ENCODE measurements at regions not wholly inside any gene's neighbourhood (a gene's known extent, or its start where the extent isn't known, plus 50 kb on each side); places are given as distances from the start of the nearest gene placed in this dataset.

GRCh38 chr2:204436230-204436629, 109.0 kb upstream of the PARD3B start:
- H3K9me3 ChIP-seq (ENCODE audit: control insufficient read depth in 1 of 2, insufficient read depth in 1 of 2, low read depth in 1 of 2, low read length in 2 of 2), result peaks cover 0 to 4% of the 10 kb centered on the region in 2 experiments; a peak in 1 of 4 replicates
- no peak for ATAC-seq
- H3K79me2 ChIP-seq (ENCODE audit: insufficient read depth, low read length), result no peaks in the 10 kb centered on the region
- no peak overlapping the region for H2AFZ ChIP-seq (ENCODE audit: low read depth, low read length, poor library complexity, severe bottlenecking)
- BruUV-seq (replicated peaks), result no TSS peak
- RAD21 ChIA-PET (ENCODE audit: low non-redundant PET in 1 of 2, low total read pairs in 2 of 2, uncharacterized antibody in 2 of 2, unreplicated experiment in 2 of 2), result no interaction called here
- POLR2A ChIA-PET, result no interaction called here
- no peaks in the 10 kb centered on the region for H3K9me2 ChIP-seq (ENCODE audit: insufficient read depth)
- H3K4me1 ChIP-seq (ENCODE audit: control insufficient read depth in 1 of 2, insufficient read depth in 2 of 2, low read length in 2 of 2), result no peaks in the 10 kb centered on the region
- H3K27ac ChIP-seq (ENCODE audit: low read depth, low read length), result no peak overlapping the region
- no peak overlapping the region for H3K4me3 ChIP-seq (replicated peaks in 1 of 2; ENCODE audit: low read depth in 1 of 2, low read length in 2 of 2)
- H3K9ac ChIP-seq (ENCODE audit: low read length), result no peak overlapping the region
- H4K20me1 ChIP-seq (ENCODE audit: insufficient read depth), result no peaks in the 10 kb centered on the region
- H3K36me3 ChIP-seq (ENCODE audit: control insufficient read depth in 1 of 2, insufficient read depth in 2 of 2, low read length in 2 of 2), result no peaks in the 10 kb centered on the region
- H3K4me2 ChIP-seq (ENCODE audit: low read length), result no peak overlapping the region
- no peaks in the 10 kb centered on the region for H3K27me3 ChIP-seq (ENCODE audit: insufficient read depth, low read length)
- no peak for DNase-seq (ENCODE audit: low read depth, low spot score)
- TF ChIP-seq SRF (IDR thresholded peaks at IDR 0.05; ENCODE audit: low read depth), result no peak
- TF ChIP-seq FOSL1 (IDR thresholded peaks at IDR 0.05; ENCODE audit: low read depth), result no peak
- no peak for TF ChIP-seq SP1 (IDR thresholded peaks at IDR 0.05; ENCODE audit: low read depth)
- TF ChIP-seq EGR1 (IDR thresholded peaks at IDR 0.05; ENCODE audit: low read depth), result no peak
- TF ChIP-seq ATF3 (IDR thresholded peaks at IDR 0.05), result no peak
- TF ChIP-seq MAX (IDR thresholded peaks at IDR 0.05), result no peak
- TF ChIP-seq RAD21 (IDR thresholded peaks at IDR 0.05; ENCODE audit: low read depth), result no peak
- no peak for TF ChIP-seq ZBTB33 (IDR thresholded peaks at IDR 0.05; ENCODE audit: extremely low read depth, insufficient replicate concordance, low read length)
- TF ChIP-seq REST (IDR thresholded peaks at IDR 0.05; ENCODE audit: low read depth), result no peak
- no peak for TF ChIP-seq ZFX (IDR thresholded peaks at IDR 0.05)
- no peak for TF ChIP-seq ZNF274 (IDR thresholded peaks at IDR 0.05; ENCODE audit: low read depth, low read length)
- TF ChIP-seq TCF7L2 (IDR thresholded peaks at IDR 0.05; ENCODE audit: borderline replicate concordance, extremely low read depth, insufficient read depth, insufficient read length), result no peak
- CTCF ChIA-PET, result no interaction called here
- intact Hi-C loops (cut with micrococcal nuclease), result no loop called here
